HFF-Myc (cell line): ENCODE measurements at regions not wholly inside any gene's neighbourhood (a gene's known extent, or its start where the extent isn't known, plus 50 kb on each side); places are given as distances from the start of the nearest gene placed in this dataset.

ENCODE experiments used
- DNase-seq: peaks from one replicate; pipeline ENCODE4 v3.0.0-alpha.2; 2011; ENCODE audit warnings: low read depth; ENCODE audit errors: extremely low read depth
- H3K4me3 ChIP-seq: replicated peaks from 2 replicates; pipeline ENCODE4 v1.5.1; 2011; ENCODE audit warnings: low read depth, mild to moderate bottlenecking, control low read depth, low read length
- TF ChIP-seq, protein P1 (sequence below): IDR thresholded peaks from 2 replicates; pipeline ENCODE4 v1.5.1; 2012; ENCODE audit warnings: mild to moderate bottlenecking, low read depth, low read length, control low read depth; ENCODE audit errors: missing control alignments

GRCh38 chr6:45754432-45754831, 261.2 kb downstream of the CLIC5 start:
- H3K4me3 ChIP-seq = no peak overlapping the region
- TF ChIP-seq, protein P1, sequence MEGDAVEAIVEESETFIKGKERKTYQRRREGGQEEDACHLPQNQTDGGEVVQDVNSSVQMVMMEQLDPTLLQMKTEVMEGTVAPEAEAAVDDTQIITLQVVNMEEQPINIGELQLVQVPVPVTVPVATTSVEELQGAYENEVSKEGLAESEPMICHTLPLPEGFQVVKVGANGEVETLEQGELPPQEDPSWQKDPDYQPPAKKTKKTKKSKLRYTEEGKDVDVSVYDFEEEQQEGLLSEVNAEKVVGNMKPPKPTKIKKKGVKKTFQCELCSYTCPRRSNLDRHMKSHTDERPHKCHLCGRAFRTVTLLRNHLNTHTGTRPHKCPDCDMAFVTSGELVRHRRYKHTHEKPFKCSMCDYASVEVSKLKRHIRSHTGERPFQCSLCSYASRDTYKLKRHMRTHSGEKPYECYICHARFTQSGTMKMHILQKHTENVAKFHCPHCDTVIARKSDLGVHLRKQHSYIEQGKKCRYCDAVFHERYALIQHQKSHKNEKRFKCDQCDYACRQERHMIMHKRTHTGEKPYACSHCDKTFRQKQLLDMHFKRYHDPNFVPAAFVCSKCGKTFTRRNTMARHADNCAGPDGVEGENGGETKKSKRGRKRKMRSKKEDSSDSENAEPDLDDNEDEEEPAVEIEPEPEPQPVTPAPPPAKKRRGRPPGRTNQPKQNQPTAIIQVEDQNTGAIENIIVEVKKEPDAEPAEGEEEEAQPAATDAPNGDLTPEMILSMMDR = no peak

GRCh38 chr6:45746046-45746445, 269.6 kb downstream of the CLIC5 start:
- no peak overlapping the region for H3K4me3 ChIP-seq
- TF ChIP-seq, protein P1 = no peak
- DNase-seq = no peak

More at GRCh38 chr6:45754432-45754831, 261.2 kb downstream of the CLIC5 start:
- DNase-seq = no peak

DNA sequence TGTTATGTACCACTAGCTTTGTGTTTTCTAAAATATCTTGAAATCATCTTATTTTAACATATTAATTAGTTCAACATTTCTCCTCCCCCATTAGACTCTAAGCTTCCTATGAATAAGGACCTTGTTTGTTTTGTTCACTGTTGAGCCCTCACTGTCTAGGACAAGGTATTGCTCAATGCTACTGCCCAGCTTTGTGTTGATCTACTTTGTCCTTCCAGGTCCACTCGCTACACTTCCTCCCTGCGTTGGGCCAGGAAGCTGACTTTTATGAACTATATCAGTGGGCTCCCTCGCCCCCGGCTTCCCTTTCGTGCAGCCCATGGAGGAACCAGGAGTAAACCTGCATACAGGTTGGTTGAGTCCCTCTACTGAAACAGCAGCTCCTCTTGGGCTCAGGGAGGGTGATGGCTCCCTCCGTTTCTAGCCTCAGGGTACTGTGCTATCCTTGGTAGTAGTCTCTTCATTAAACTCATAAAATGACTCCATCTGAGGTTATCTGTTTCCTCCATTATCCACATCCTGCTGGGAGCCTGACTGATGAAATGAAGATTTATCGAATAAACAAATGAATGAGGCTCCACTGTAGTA, 272.5 kb downstream of the CLIC5 start:
- DNase-seq = no peak
- TF ChIP-seq, protein P1 = no peak
- no peak overlapping the region for H3K4me3 ChIP-seq

DNA sequence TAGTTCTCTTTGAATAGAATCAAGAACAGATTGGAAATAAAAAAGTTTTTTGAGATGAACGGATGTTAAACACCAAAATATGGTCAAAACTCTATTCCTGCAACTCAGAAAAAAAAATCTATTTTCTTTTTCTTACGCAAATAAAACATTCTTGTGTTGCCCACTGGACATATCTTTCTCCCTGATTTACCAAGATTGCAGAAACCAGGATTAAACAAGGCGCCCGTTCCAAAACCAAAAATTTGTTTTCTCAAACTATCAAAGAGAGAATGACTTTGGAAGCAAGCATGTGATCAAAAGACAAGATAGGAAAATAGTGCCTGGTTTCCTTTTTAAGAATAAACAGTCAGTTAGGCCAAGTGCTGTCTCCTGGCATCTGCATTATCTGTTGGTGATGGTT, 273.1 kb downstream of the CLIC5 start:
- no peak for DNase-seq
- TF ChIP-seq, protein P1 = no peak
- H3K4me3 ChIP-seq = no peak overlapping the region

- TF ChIP-seq, protein P1 = no peak
- H3K4me3 ChIP-seq = no peak overlapping the region
- DNase-seq = peak; percentile 79
These were observed 274.1 kb downstream of the CLIC5 start for GRCh38 chr6:45741437-45742171.

DNA sequence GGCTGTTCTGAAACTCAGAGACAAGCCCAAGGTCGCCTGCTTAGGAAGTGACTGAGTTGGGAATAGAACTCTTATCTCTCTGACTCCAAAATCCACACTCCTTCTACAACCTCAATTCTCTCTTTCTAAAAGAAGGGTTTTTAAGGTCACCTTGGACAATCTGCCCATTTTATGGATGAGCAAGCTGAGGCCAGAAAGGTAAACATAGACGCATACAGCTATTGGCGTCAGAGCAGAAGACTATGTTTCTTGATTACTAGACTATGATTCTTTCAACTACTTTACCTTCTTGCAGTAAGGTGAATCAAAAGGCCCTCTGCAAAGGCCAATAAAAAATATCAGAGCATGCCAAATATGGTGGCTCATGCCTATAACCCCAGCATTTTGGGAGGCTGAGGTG, 276.6 kb downstream of the CLIC5 start:
- TF ChIP-seq, protein P1 = no peak
- DNase-seq = no peak

More for the DNA sequence above, 276.6 kb downstream of the CLIC5 start:
- no peak overlapping the region for H3K4me3 ChIP-seq
